ENCODE measurements at regions not wholly inside any gene's neighbourhood (a gene's known extent, or its start where the extent isn't known, plus 50 kb on each side); places are given as distances from the start of the nearest gene placed in this dataset.
A peak's percentile ranks its signal among the peaks of the same experiment; 100 is the strongest.

GRCh38 chr12:42660117-42660516 lies 70.6 kb upstream of the PRICKLE1 start:
- no peak for DNase-seq (ENCODE audit: low read depth in 1 of 2, low spot score in 1 of 2)
- no peak for TF ChIP-seq CTCF (IDR thresholded peaks at IDR 0.05; ENCODE audit: low read depth, low read length)
- Histone ChIP-seq H3K36me3 (no peaks in the 10 kb centered on the region), H3K27me3 (no peaks in the 10 kb centered on the region), H3K9me3 (ENCODE audit: low read depth) (no peaks in the 10 kb centered on the region), H3K4me1 (ENCODE audit: low read depth) (peaks cover 4% of the 10 kb centered on the region), H3K4me3 (no peak overlapping the region), H3K27ac (no peak overlapping the region)

GRCh38 chr12:42652048-42652447 lies 62.5 kb upstream of the PRICKLE1 start:
- H3K9me3 ChIP-seq (ENCODE audit: low read depth), result no peaks in the 10 kb centered on the region
- no peak overlapping the region for H3K4me3 ChIP-seq
- no peaks in the 10 kb centered on the region for H3K4me1 ChIP-seq (ENCODE audit: low read depth)
- H3K36me3 ChIP-seq, result no peaks in the 10 kb centered on the region
- H3K27ac ChIP-seq, result no peak overlapping the region
- no peak for DNase-seq (ENCODE audit: low read depth in 1 of 2, low spot score in 1 of 2)
- no peaks in the 10 kb centered on the region for H3K27me3 ChIP-seq
- TF ChIP-seq CTCF (IDR thresholded peaks at IDR 0.05; ENCODE audit: low read depth, low read length), result no peak

- H3K27ac ChIP-seq, result no peak overlapping the region
Observed at GRCh38 chr12:42648061-42648460, 58.5 kb upstream of the PRICKLE1 start.

GRCh38 chr12:42643881-42644579 lies 54.5 kb upstream of the PRICKLE1 start:
- H3K4me1 ChIP-seq (ENCODE audit: low read depth), result peaks cover 11% of the 10 kb centered on the region
- no peaks in the 10 kb centered on the region for H3K36me3 ChIP-seq
- no peak for TF ChIP-seq CTCF (IDR thresholded peaks at IDR 0.05; ENCODE audit: low read depth, low read length)
- no peaks in the 10 kb centered on the region for H3K27me3 ChIP-seq
- no peak overlapping the region for H3K27ac ChIP-seq
- no peaks in the 10 kb centered on the region for H3K9me3 ChIP-seq (ENCODE audit: low read depth)
- H3K4me3 ChIP-seq, result no peak overlapping the region
- DNase-seq (ENCODE audit: low read depth in 1 of 2, low spot score in 1 of 2), result no peak

More at GRCh38 chr12:42648061-42648460, 58.5 kb upstream of the PRICKLE1 start:
- no peak for DNase-seq (ENCODE audit: low read depth in 1 of 2, low spot score in 1 of 2)
- no peaks in the 10 kb centered on the region for H3K27me3 ChIP-seq
- no peak for TF ChIP-seq CTCF (IDR thresholded peaks at IDR 0.05; ENCODE audit: low read depth, low read length)
- H3K9me3 ChIP-seq (ENCODE audit: low read depth), result no peaks in the 10 kb centered on the region
- no peaks in the 10 kb centered on the region for H3K4me1 ChIP-seq (ENCODE audit: low read depth)
- H3K36me3 ChIP-seq, result no peaks in the 10 kb centered on the region
- H3K4me3 ChIP-seq, result no peak overlapping the region

GRCh38 chr12:42641221-42641885 lies 51.8 kb upstream of the PRICKLE1 start:
- peak in 1 of 2 donors; percentile 37 for DNase-seq (ENCODE audit: low read depth in 1 of 2, low spot score in 1 of 2)
- Histone ChIP-seq H3K27me3 (no peaks in the 10 kb centered on the region), H3K4me3 (no peak overlapping the region), H3K4me1 (ENCODE audit: low read depth) (peaks cover 14% of the 10 kb centered on the region), H3K27ac (no peak overlapping the region), H3K9me3 (ENCODE audit: low read depth) (no peaks in the 10 kb centered on the region), H3K36me3 (no peaks in the 10 kb centered on the region)
- TF ChIP-seq CTCF (IDR thresholded peaks at IDR 0.05; ENCODE audit: low read depth, low read length), result no peak
